ENCODE measurements at regions not wholly inside any gene's neighbourhood (a gene's known extent, or its start where the extent isn't known, plus 50 kb on each side); places are given as distances from the start of the nearest gene placed in this dataset.

DNA sequence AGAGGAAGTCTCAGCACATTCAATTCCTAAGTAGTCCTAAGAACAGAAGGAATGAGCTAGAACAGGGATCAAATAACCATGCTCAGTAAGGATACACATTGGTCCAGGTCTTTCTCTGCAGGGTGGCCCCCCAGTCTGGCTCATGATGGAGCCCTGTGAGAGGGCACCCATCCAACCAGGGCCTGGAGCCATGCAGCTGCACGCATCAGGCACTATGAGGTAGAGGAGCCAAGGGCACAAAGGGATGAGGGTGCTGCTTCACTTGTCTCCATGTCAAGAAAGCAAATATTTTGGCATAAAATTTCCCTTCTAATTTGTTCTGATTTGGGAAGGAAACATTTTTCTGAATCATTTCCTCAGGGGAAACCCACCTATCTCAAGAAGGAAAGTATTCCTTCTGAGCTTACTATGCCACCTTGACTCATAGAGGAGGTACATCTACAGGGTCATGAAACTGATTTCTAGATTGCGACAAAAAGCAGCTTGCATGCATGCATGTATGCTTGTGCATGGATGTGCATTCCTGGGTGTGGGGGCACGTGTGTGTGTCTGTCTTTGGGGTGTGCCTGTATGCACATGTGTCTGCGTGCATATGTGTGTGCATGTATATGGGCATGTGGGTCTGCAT, 600.3 kb downstream of the MID1IP1 start:
- no peak overlapping the region for H3K4me3 ChIP-seq
- H3K36me3 ChIP-seq, result no peaks in the 10 kb centered on the region
- intact Hi-C loops (cut with DNase I; ENCODE audit: low total_unique reads), result no loop called here
- no peak overlapping the region for H3K27ac ChIP-seq
- no peak for TF ChIP-seq POLR2A (IDR thresholded peaks at IDR 0.05)
- no peak for DNase-seq
- H3K27me3 ChIP-seq, result no peaks in the 10 kb centered on the region
- H3K4me1 ChIP-seq, result no peaks in the 10 kb centered on the region
- H3K9me3 ChIP-seq, result no peaks in the 10 kb centered on the region

DNA sequence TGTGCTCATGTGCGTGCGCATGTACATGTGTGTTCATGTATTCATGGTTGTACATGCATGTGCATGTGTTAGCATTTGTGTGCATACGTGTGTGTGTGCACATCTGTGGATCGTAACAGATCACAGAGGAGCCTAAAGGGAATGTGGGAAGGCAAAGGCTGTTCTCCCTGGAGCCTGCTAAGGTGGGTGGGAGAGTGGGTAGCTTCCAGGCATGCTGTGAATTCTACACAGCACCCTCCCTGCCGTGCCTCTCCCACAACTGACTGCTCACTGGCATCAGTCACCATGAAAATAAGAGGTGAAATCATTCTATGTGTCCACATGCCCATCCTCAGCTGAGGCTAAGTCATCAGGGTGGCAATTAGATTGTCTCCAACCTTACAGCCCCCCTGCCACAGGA, 600.9 kb downstream of the MID1IP1 start:
- Histone ChIP-seq H3K36me3 (no peaks in the 10 kb centered on the region), H3K27me3 (no peaks in the 10 kb centered on the region), H3K4me1 (no peaks in the 10 kb centered on the region), H3K4me3 (no peak overlapping the region), H3K9me3 (no peaks in the 10 kb centered on the region), H3K27ac (no peak overlapping the region)
- no peak for DNase-seq
- intact Hi-C loops (cut with DNase I; ENCODE audit: low total_unique reads), result no loop called here
- TF ChIP-seq, protein P1, sequence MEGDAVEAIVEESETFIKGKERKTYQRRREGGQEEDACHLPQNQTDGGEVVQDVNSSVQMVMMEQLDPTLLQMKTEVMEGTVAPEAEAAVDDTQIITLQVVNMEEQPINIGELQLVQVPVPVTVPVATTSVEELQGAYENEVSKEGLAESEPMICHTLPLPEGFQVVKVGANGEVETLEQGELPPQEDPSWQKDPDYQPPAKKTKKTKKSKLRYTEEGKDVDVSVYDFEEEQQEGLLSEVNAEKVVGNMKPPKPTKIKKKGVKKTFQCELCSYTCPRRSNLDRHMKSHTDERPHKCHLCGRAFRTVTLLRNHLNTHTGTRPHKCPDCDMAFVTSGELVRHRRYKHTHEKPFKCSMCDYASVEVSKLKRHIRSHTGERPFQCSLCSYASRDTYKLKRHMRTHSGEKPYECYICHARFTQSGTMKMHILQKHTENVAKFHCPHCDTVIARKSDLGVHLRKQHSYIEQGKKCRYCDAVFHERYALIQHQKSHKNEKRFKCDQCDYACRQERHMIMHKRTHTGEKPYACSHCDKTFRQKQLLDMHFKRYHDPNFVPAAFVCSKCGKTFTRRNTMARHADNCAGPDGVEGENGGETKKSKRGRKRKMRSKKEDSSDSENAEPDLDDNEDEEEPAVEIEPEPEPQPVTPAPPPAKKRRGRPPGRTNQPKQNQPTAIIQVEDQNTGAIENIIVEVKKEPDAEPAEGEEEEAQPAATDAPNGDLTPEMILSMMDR (IDR thresholded peaks at IDR 0.05), result no peak
- no peak for TF ChIP-seq POLR2A (IDR thresholded peaks at IDR 0.05)

DNA sequence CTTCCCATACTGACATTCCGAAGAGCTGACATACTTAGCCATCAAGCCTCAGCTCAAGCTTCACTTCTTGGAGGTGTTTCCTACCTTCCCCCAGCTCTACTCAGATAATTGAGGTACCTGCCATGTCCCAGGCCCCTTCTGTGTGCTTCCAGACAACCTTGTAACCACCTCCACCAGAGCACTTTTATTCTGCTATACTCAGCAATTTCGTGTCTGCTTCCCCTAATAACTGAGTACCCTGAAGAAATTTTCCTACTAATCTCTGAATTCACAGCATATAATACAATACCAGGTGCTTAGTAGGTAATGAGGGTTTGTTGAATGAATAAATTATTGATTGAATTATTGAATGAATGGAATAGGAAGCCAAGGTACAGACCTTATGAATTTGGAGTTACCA, 605.5 kb downstream of the MID1IP1 start:
- DNase-seq, result no peak
- H3K27ac ChIP-seq, result no peak overlapping the region
- TF ChIP-seq POLR2A (IDR thresholded peaks at IDR 0.05), result no peak
- TF ChIP-seq, protein P1 (IDR thresholded peaks at IDR 0.05), result no peak
- no peak overlapping the region for H3K4me3 ChIP-seq
- H3K36me3 ChIP-seq, result no peaks in the 10 kb centered on the region
- H3K27me3 ChIP-seq, result no peaks in the 10 kb centered on the region
- intact Hi-C loops (cut with DNase I; ENCODE audit: low total_unique reads), result no loop called here
- H3K9me3 ChIP-seq, result no peaks in the 10 kb centered on the region
- no peaks in the 10 kb centered on the region for H3K4me1 ChIP-seq

DNA sequence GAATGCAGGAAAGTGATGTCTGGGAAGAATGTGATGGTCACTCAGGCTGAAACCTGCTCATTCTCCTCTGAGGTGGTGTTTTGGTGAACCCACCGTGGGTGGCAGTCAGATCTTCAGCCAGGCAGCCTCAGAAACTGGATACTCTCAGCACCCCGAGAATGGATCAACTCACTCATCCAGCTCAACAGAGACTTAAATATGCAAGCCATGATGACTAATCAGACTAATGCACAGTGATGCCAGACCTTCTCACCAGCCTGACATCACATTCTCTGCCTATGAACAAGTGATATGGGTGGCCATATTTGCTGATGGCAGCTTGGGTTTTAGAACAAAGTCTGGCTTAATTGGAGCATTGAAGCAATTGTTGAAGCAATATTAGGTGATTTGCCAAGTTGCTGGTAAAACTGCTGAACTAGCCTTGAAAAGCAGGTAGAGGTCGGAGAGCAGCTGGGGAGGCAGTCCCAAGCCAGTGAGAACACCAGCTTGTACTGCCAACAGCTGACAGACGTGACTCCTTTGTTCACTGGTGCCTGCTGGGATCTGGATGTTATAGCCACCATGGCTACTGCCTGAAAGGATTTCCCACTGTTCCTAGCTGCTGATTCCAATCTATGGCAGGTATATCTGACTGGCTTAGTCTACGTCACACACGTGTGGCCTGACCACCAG, 608.1 kb downstream of the MID1IP1 start:
- H3K4me3 ChIP-seq, result no peak overlapping the region
- no peaks in the 10 kb centered on the region for H3K27me3 ChIP-seq
- no peak overlapping the region for H3K27ac ChIP-seq
- intact Hi-C loops (cut with DNase I; ENCODE audit: low total_unique reads), result no loop called here
- TF ChIP-seq, protein P1 (IDR thresholded peaks at IDR 0.05), result no peak
- TF ChIP-seq POLR2A (IDR thresholded peaks at IDR 0.05), result no peak
- no peaks in the 10 kb centered on the region for H3K9me3 ChIP-seq
- H3K36me3 ChIP-seq, result no peaks in the 10 kb centered on the region
- no peaks in the 10 kb centered on the region for H3K4me1 ChIP-seq
- no peak for DNase-seq

DNA sequence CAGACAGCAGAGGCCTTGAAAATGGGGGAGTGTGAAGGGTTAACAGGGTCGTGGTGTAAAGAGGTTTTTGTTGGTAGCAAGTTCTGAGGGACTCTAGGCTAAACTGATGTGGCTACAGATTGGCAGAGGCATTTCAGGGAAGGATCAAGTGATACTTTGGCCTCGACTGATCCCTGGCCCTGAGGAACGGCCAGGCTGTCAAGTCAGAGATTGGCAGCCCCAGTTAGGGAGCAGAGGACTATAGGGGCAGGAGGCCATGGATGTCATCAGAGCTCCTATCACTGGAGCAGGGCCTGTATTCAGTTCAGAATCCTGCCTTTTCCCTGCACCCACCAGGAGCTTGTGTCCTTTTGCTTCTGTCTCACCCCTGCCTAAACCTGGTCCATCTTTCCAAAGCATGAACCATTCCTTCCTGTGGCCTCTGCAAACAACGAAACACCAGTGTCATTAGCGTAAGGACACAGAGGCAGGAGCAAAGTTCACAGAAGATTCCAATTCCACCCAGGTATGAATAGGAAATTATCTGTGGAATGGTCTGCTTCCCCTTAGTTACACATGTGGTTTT, 613.1 kb downstream of the MID1IP1 start:
- no peak overlapping the region for H3K4me3 ChIP-seq
- TF ChIP-seq POLR2A (IDR thresholded peaks at IDR 0.05), result no peak
- TF ChIP-seq, protein P1 (IDR thresholded peaks at IDR 0.05), result no peak
- H3K27me3 ChIP-seq, result no peaks in the 10 kb centered on the region
- H3K36me3 ChIP-seq, result no peaks in the 10 kb centered on the region
- intact Hi-C loops (cut with DNase I; ENCODE audit: low total_unique reads), result no loop called here
- H3K9me3 ChIP-seq, result no peaks in the 10 kb centered on the region
- DNase-seq, result no peak
- H3K27ac ChIP-seq, result no peak overlapping the region
- H3K4me1 ChIP-seq, result no peaks in the 10 kb centered on the region

All from uterus (tissue), 3 donors.